Osteocyte (in vitro differentiated cells): ENCODE measurements at regions not wholly inside any gene's neighbourhood (a gene's known extent, or its start where the extent isn't known, plus 50 kb on each side); places are given as distances from the start of the nearest gene placed in this dataset.

Source experiments
- DNase-seq: peaks from one replicate; pipeline ENCODE4 v3.0.0; 2021; ENCODE audit warnings: mixed read lengths; ENCODE audit not compliant: unreplicated experiment; ENCODE audit errors: extremely low spot score
- H3K27ac Mint-ChIP-seq: one replicate; pipeline ENCODE4 v1.8.0; 2021; ENCODE audit warnings: mild to moderate bottlenecking, mixed read lengths; ENCODE audit not compliant: unreplicated experiment
- H3K27me3 Mint-ChIP-seq: one replicate; pipeline ENCODE4 v1.8.0; 2021; ENCODE audit warnings: mixed read lengths; ENCODE audit not compliant: unreplicated experiment
- H3K36me3 Mint-ChIP-seq: one replicate; pipeline ENCODE4 v1.8.0; 2021; ENCODE audit warnings: mixed read lengths; ENCODE audit not compliant: unreplicated experiment
- H3K4me1 Mint-ChIP-seq: one replicate; pipeline ENCODE4 v1.8.0; 2021; ENCODE audit warnings: mixed read lengths; ENCODE audit not compliant: unreplicated experiment
- H3K4me3 Mint-ChIP-seq: one replicate; pipeline ENCODE4 v1.8.0; 2021; ENCODE audit warnings: mild to moderate bottlenecking, moderate library complexity, mixed read lengths; ENCODE audit not compliant: unreplicated experiment
- H3K9me3 Mint-ChIP-seq: one replicate; pipeline ENCODE4 v1.8.0; 2021; ENCODE audit warnings: mixed read lengths; ENCODE audit not compliant: unreplicated experiment
- TF ChIP-seq, protein P1 (sequence below): fragments of 200-600 bp; sonication (generic); IDR thresholded peaks from 2 replicates; pipeline ENCODE4 v1.5.0; 2021; ENCODE audit warnings: antibody characterized with exemption, mild to moderate bottlenecking, moderate library complexity

DNA sequence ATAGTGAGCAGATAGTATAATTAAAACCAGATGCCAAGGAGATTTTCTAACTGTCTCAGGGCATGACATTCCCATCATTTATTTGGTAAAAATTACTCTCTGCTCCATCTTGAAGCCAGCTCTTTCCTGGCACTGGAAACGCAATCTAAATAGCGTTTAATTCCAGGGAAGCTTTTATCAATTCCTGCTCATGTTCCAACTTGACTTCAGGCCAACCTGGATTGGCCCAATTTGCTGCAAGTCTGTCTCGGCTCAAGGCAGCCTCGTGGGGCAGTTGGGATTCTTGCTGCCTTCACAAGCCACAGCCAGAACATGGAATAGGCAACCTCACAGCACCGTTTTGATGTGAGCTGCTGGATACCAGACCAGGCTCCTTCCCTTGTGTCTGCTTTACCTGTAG is 1255.9 kb downstream of the TBC1D22A start:
- no peaks in the 10 kb centered on the region for H3K4me1 Mint-ChIP-seq
- TF ChIP-seq, protein P1, sequence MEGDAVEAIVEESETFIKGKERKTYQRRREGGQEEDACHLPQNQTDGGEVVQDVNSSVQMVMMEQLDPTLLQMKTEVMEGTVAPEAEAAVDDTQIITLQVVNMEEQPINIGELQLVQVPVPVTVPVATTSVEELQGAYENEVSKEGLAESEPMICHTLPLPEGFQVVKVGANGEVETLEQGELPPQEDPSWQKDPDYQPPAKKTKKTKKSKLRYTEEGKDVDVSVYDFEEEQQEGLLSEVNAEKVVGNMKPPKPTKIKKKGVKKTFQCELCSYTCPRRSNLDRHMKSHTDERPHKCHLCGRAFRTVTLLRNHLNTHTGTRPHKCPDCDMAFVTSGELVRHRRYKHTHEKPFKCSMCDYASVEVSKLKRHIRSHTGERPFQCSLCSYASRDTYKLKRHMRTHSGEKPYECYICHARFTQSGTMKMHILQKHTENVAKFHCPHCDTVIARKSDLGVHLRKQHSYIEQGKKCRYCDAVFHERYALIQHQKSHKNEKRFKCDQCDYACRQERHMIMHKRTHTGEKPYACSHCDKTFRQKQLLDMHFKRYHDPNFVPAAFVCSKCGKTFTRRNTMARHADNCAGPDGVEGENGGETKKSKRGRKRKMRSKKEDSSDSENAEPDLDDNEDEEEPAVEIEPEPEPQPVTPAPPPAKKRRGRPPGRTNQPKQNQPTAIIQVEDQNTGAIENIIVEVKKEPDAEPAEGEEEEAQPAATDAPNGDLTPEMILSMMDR = no peak
- H3K27ac Mint-ChIP-seq = no peak overlapping the region
- H3K4me3 Mint-ChIP-seq = no peak overlapping the region
- no peaks in the 10 kb centered on the region for H3K27me3 Mint-ChIP-seq
- peaks cover 38% of the 10 kb centered on the region for H3K9me3 Mint-ChIP-seq
- DNase-seq = no peak
- H3K36me3 Mint-ChIP-seq = no peaks in the 10 kb centered on the region

DNA sequence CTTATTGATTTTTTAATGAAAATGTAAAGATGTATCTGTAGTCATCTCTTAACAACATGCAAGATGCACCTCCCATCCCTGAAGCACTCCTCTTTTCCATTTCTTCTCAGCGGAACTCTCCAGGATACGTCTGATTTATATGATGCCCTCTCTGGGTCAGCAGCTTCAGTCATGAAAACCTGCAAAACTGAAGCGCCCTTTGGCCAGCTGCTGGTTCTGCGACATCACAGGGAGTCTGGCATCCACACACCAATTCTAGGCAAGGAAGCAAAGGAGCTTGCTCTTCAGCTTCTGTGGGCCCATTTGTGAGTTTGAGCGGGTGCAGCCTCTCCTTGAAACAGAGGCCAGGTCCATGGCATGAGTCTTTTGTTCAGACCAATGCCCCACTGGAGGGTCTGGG is 1253.3 kb downstream of the TBC1D22A start:
- Mint-ChIP-seq H3K4me1 (no peaks in the 10 kb centered on the region), H3K9me3 (peaks cover 29% of the 10 kb centered on the region), H3K27me3 (no peaks in the 10 kb centered on the region), H3K36me3 (no peaks in the 10 kb centered on the region), H3K4me3 (no peak overlapping the region), H3K27ac (no peak overlapping the region)
- TF ChIP-seq, protein P1 = no peak
- no peak for DNase-seq

DNA sequence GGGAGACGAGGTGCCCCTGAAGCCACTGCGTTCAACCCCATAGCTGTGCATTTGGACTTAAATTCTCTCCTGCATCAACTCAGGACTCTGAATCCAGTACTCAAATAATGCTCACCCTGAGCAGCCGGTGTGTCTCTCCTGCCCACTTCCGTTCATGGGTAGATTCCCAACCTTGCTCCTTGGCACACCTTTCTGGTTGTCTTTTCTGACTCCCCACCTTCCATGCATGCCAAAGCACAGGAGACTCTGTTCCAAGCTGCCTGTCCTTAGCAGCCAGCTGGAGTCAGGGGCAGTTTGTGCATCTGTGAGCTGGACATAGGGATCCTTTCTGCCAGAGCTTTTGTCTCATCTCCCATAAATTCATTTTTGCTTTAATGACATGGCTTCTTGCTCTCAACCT is 1242.5 kb downstream of the TBC1D22A start:
- no peak overlapping the region for H3K4me3 Mint-ChIP-seq
- TF ChIP-seq, protein P1 = no peak
- H3K4me1 Mint-ChIP-seq = no peaks in the 10 kb centered on the region
- no peak overlapping the region for H3K27ac Mint-ChIP-seq
- no peak for DNase-seq
- H3K27me3 Mint-ChIP-seq = no peaks in the 10 kb centered on the region
- H3K9me3 Mint-ChIP-seq = peaks cover 4% of the 10 kb centered on the region
- H3K36me3 Mint-ChIP-seq = no peaks in the 10 kb centered on the region

DNA sequence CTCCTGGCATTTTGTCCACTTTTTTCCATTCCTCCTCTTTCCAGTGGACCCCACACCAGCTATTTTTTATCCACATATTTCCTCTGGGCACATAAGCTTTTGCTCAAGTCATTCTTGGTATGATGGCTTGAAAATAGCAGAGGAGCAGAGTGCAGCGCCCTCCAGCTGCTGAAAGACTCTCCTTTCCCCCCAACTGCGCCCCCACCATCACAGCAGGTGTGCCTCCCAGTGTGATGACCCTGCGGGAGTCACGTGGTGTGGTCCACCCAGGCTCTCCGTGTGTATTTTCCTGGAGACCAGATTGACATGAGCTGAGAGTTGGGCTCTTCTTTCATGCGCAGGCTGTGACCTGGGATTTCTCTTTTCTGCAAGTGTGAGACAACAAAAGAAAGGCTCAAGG is 1241.6 kb downstream of the TBC1D22A start:
- no peaks in the 10 kb centered on the region for H3K4me1 Mint-ChIP-seq
- no peak overlapping the region for H3K27ac Mint-ChIP-seq
- H3K27me3 Mint-ChIP-seq = no peaks in the 10 kb centered on the region
- peaks cover 4% of the 10 kb centered on the region for H3K9me3 Mint-ChIP-seq
- H3K4me3 Mint-ChIP-seq = no peak overlapping the region
- H3K36me3 Mint-ChIP-seq = no peaks in the 10 kb centered on the region
- DNase-seq = no peak
- TF ChIP-seq, protein P1 = no peak

DNA sequence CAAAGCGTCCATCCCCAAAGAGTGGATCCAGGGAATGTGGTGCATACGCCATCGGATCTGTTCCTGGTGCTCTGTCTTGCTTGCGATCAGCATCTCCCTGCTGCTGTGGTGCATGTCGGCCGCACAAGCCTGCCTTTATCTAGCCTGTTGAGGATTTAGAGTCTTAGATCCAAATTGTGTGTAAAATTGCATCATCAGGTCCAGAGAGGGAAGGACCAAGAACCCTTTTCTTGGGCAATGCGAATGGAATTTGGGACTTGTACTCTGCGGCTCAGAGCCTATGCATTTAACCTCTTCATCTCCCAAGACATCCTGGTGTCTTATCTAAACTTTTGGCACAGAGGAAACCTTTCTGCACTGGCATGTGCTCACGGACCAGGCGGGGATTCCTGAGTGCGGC is 1238.7 kb downstream of the TBC1D22A start:
- H3K4me3 Mint-ChIP-seq = no peak overlapping the region
- no peaks in the 10 kb centered on the region for H3K36me3 Mint-ChIP-seq
- no peaks in the 10 kb centered on the region for H3K4me1 Mint-ChIP-seq
- TF ChIP-seq, protein P1 = no peak
- H3K27me3 Mint-ChIP-seq = no peaks in the 10 kb centered on the region
- H3K27ac Mint-ChIP-seq = no peak overlapping the region
- no peak for DNase-seq
- H3K9me3 Mint-ChIP-seq = peaks cover 4% of the 10 kb centered on the region
